Keratinocyte (primary cell): ENCODE measurements at regions not wholly inside any gene's neighbourhood (a gene's known extent, or its start where the extent isn't known, plus 50 kb on each side); places are given as distances from the start of the nearest gene placed in this dataset.

ENCODE experiments used
- DNase-seq: peaks from one replicate; pipeline ENCODE4 v3.0.0-alpha.2; 2011; ENCODE audit warnings: low read depth, missing footprints, low spot score
- FAIRE-seq: peaks from 2 replicates; lab custom pipeline; 2011; peaks lifted over from hg19 to GRCh38; lab: Jason Lieb, UNC
- H2AFZ ChIP-seq: 2 replicates; pipeline ENCODE4 v1.6.0; 2012; ENCODE audit warnings: low read length, control low read depth, inconsistent platforms; ENCODE audit not compliant: control insufficient read depth
- H3K27ac ChIP-seq: 2 replicates; pipeline ENCODE4 v1.5.1; 2011; ENCODE audit warnings: low read length; ENCODE audit not compliant: control insufficient read depth, insufficient read depth
- H3K27me3 ChIP-seq: 3 replicates; pipeline ENCODE4 v1.6.0; 2011; ENCODE audit warnings: low read length; ENCODE audit not compliant: control insufficient read depth, insufficient read depth; ENCODE audit errors: extremely low read depth
- H3K36me3 ChIP-seq, 2 experiments: 2 replicates in 1 of 2; 3 replicates in 1 of 2; pipeline ENCODE4 v1.5.1; 2011; ENCODE audit warnings: low read length in 2 of 2, mild to moderate bottlenecking in 1 of 2; ENCODE audit not compliant: control insufficient read depth in 2 of 2, insufficient read depth in 2 of 2; ENCODE audit errors: extremely low read depth in 1 of 2
- H3K4me1 ChIP-seq: 3 replicates; pipeline ENCODE4 v1.5.1; 2011; ENCODE audit warnings: low read length; ENCODE audit not compliant: control insufficient read depth, insufficient read depth; ENCODE audit errors: extremely low read depth
- H3K4me2 ChIP-seq: 3 replicates; pipeline ENCODE4 v1.6.0; 2011; ENCODE audit warnings: low read depth, low read length; ENCODE audit not compliant: control insufficient read depth, insufficient read depth; ENCODE audit errors: extremely low read depth
- H3K4me3 ChIP-seq, 3 experiments: fragments of 200-600 bp in 1 of 3; sonication (generic) in 1 of 3; 2 replicates in 2 of 3; 3 replicates in 1 of 3; pipeline ENCODE4 v1.5.1; 2011 to 2016; ENCODE audit warnings: low read length in 3 of 3, mild to moderate bottlenecking in 3 of 3, control low read depth in 2 of 3, inconsistent platforms in 1 of 3, low read depth in 1 of 3, mixed read lengths in 1 of 3, mixed run types in 1 of 3, moderate library complexity in 1 of 3; ENCODE audit not compliant: control insufficient read depth in 2 of 3, insufficient read depth in 2 of 3; ENCODE audit errors: extremely low read depth in 1 of 3
- H3K79me2 ChIP-seq: 2 replicates; pipeline ENCODE4 v1.6.0; 2012; ENCODE audit warnings: low read length; ENCODE audit not compliant: control insufficient read depth, insufficient read depth
- H3K9ac ChIP-seq: 3 replicates; pipeline ENCODE4 v1.6.0; 2011; ENCODE audit warnings: low read length; ENCODE audit not compliant: control insufficient read depth, insufficient read depth; ENCODE audit errors: extremely low read depth
- H3K9me1 ChIP-seq: 3 replicates; pipeline ENCODE4 v1.6.0; 2011; ENCODE audit warnings: low read length; ENCODE audit not compliant: control insufficient read depth, insufficient read depth; ENCODE audit errors: extremely low read depth
- H3K9me3 ChIP-seq: 2 replicates; pipeline ENCODE4 v1.5.1; 2012; ENCODE audit warnings: low read depth, low read length; ENCODE audit not compliant: control insufficient read depth
- H4K20me1 ChIP-seq: 3 replicates; pipeline ENCODE4 v1.6.0; 2011; ENCODE audit warnings: low read length; ENCODE audit not compliant: control insufficient read depth, insufficient read depth; ENCODE audit errors: extremely low read depth
- CTCF ChIP-seq, 3 experiments: IDR thresholded peaks in 1 of 3; conservative IDR thresholded peaks in 1 of 3; optimal IDR thresholded peaks in 1 of 3; 2 replicates in 2 of 3; 3 replicates in 1 of 3; pipeline versions ENCODE3 to v1.5.1; 2011; ENCODE audit warnings: low read length in 3 of 3, mild to moderate bottlenecking in 3 of 3, moderate library complexity in 2 of 3, control low read depth in 1 of 3, inconsistent platforms in 1 of 3; ENCODE audit not compliant: insufficient read depth in 2 of 3; ENCODE audit errors: extremely low read depth in 1 of 3
- EZH2 ChIP-seq: IDR thresholded peaks from one replicate; pipeline ENCODE4 v1.6.1; 2012; ENCODE audit warnings: inconsistent platforms, mild to moderate bottlenecking, low read length, moderate library complexity
- dilution Hi-C: fragments of 300-500 bp; cut with MboI; formaldehyde crosslinking; loops from one replicate; pipeline ENCODE4 v1.7.0; 2020; ENCODE audit warnings: low sequenced_read_pairs; ENCODE audit not compliant: extremely low pct_ligation_motif_present

GRCh38 chr3:72297481-72297880, 512.5 kb upstream of the PROK2 start:
- H3K27ac ChIP-seq, result no peak overlapping the region
- no peak for TF ChIP-seq EZH2
- no peak for TF ChIP-seq CTCF (optimal IDR thresholded peaks at IDR 0.05 in 1 of 3, IDR thresholded peaks at IDR 0.05 in 1 of 3, conservative IDR thresholded peaks at IDR 0.05 in 1 of 3; ENCODE audit: extremely low read depth in 1 of 3, insufficient read depth in 2 of 3, low read length in 3 of 3)
- H4K20me1 ChIP-seq, result no peaks in the 10 kb centered on the region
- H3K9me1 ChIP-seq, result no peaks in the 10 kb centered on the region
- H3K9me3 ChIP-seq, result no peaks in the 10 kb centered on the region
- FAIRE-seq (no peak), DNase-seq (no peak)
- no peak overlapping the region for H3K9ac ChIP-seq
- H3K27me3 ChIP-seq, result no peaks in the 10 kb centered on the region
- no peak overlapping the region for H3K4me2 ChIP-seq
- no peak overlapping the region for H2AFZ ChIP-seq
- dilution Hi-C loops, result no loop called here
- H3K4me3 ChIP-seq, result no peak overlapping the region
- no peaks in the 10 kb centered on the region for H3K79me2 ChIP-seq
- no peaks in the 10 kb centered on the region for H3K36me3 ChIP-seq
- H3K4me1 ChIP-seq, result peaks cover 16% of the 10 kb centered on the region

- Histone ChIP-seq H3K4me3 (no peak overlapping the region), H3K79me2 (no peaks in the 10 kb centered on the region), H3K4me2 (no peak overlapping the region), H3K9me1 (no peaks in the 10 kb centered on the region), H3K4me1 (peaks cover 16% of the 10 kb centered on the region), H3K27ac (no peak overlapping the region), H3K27me3 (peaks cover under 1% of the 10 kb centered on the region), H3K9ac (no peak overlapping the region), H2AFZ (no peak overlapping the region), H3K36me3 (no peaks in the 10 kb centered on the region), H4K20me1 (no peaks in the 10 kb centered on the region), H3K9me3 (no peaks in the 10 kb centered on the region)
- TF ChIP-seq EZH2, result no peak
- TF ChIP-seq CTCF (optimal IDR thresholded peaks at IDR 0.05 in 1 of 3, IDR thresholded peaks at IDR 0.05 in 1 of 3, conservative IDR thresholded peaks at IDR 0.05 in 1 of 3; ENCODE audit: extremely low read depth in 1 of 3, insufficient read depth in 2 of 3, low read length in 3 of 3), result no peak
- no peak for FAIRE-seq
- dilution Hi-C loops, result no loop called here
- DNase-seq, result no peak
Observed at GRCh38 chr3:72296477-72297111, 511.6 kb upstream of the PROK2 start.
